Endothelial cell of umbilical vein (primary cell): ENCODE measurements at regions not wholly inside any gene's neighbourhood (a gene's known extent, or its start where the extent isn't known, plus 50 kb on each side); places are given as distances from the start of the nearest gene placed in this dataset.

Source experiments
- BruUV-seq: library from RNA; stranded (reverse); fragments of 400-500 nt; replicated peaks from 2 replicates; lab custom pipeline; 2021; lab: Mats Ljungman, UMichigan
- CTCF ChIA-PET: fragments of 300-600, 350-600 bp; sonication (Branson Sonifier 250); formaldehyde crosslinking; loops from one replicate; lab custom pipeline; 2021; ENCODE audit warnings: antibody characterized with exemption, inconsistent platforms; lab: Charles Lee
- POLR2A ChIA-PET: fragments of 300-600, 350-600 bp; sonication (Branson Sonifier 250); formaldehyde crosslinking; loops from one replicate; lab custom pipeline; 2021; ENCODE audit warnings: antibody characterized with exemption, inconsistent platforms; lab: Charles Lee
- DNase-seq: peaks from one replicate; pipeline ENCODE4 v3.0.0-alpha.2; 2011; ENCODE audit warnings: low read depth, low spot score
- FAIRE-seq: peaks from 2 replicates; lab custom pipeline; 2011; peaks lifted over from hg19 to GRCh38; lab: Jason Lieb, UNC
- H2AFZ ChIP-seq: 2 replicates; pipeline ENCODE4 v1.6.0; 2012; ENCODE audit warnings: low read depth, low read length, control low read depth, inconsistent platforms
- H3K27ac ChIP-seq: 2 replicates; pipeline ENCODE4 v1.5.1; 2011; ENCODE audit warnings: low read depth, mild to moderate bottlenecking, control low read depth, low read length, moderate library complexity; ENCODE audit not compliant: insufficient read depth
- H3K27me3 ChIP-seq, 2 experiments: 2 replicates each; pipeline versions ENCODE4 v1.6.0 to v1.6.1; 2011; ENCODE audit warnings: low read length in 2 of 2, mixed read lengths in 1 of 2; ENCODE audit not compliant: control insufficient read depth in 2 of 2, insufficient read depth in 2 of 2
- H3K36me3 ChIP-seq, 2 experiments: 2 replicates in 1 of 2; 3 replicates in 1 of 2; pipeline ENCODE4 v1.5.1; 2011; ENCODE audit warnings: low read length in 2 of 2, mild to moderate bottlenecking in 1 of 2, moderate library complexity in 1 of 2; ENCODE audit not compliant: control insufficient read depth in 2 of 2, insufficient read depth in 2 of 2; ENCODE audit errors: extremely low read depth in 1 of 2
- H3K4me1 ChIP-seq: 3 replicates; pipeline ENCODE4 v1.5.1; 2011; ENCODE audit warnings: mild to moderate bottlenecking, low read length; ENCODE audit not compliant: control insufficient read depth, insufficient read depth; ENCODE audit errors: extremely low read depth
- H3K4me2 ChIP-seq: 2 replicates; pipeline ENCODE4 v1.6.1; 2011; ENCODE audit warnings: low read length, control low read depth, mixed read lengths; ENCODE audit not compliant: insufficient read depth
- H3K4me3 ChIP-seq, 3 experiments: fragments of 200-600 bp in 1 of 3; sonication (generic), shearing (Covaris generic) in 1 of 3; replicated peaks in 1 of 3; 2 replicates each; pipeline ENCODE4 v1.5.1; 2011 to 2016; ENCODE audit warnings: control low read depth in 3 of 3, low read length in 3 of 3, mild to moderate bottlenecking in 2 of 3, inconsistent platforms in 1 of 3, low read depth in 1 of 3, moderate library complexity in 1 of 3; ENCODE audit not compliant: insufficient read depth in 1 of 3
- H3K79me2 ChIP-seq: 2 replicates; pipeline ENCODE4 v1.6.0; 2012; ENCODE audit warnings: low read length, inconsistent platforms; ENCODE audit not compliant: control insufficient read depth, insufficient read depth
- H3K9ac ChIP-seq: replicated peaks from 2 replicates; pipeline ENCODE3; 2011; ENCODE audit warnings: low read length, control low read depth; ENCODE audit not compliant: insufficient read depth; ENCODE audit errors: extremely low read depth
- H3K9me1 ChIP-seq: replicated peaks from 3 replicates; pipeline ENCODE4 v1.6.0; 2011; ENCODE audit warnings: mild to moderate bottlenecking, low read length; ENCODE audit not compliant: control insufficient read depth, insufficient read depth; ENCODE audit errors: extremely low read depth
- H3K9me3 ChIP-seq: replicated peaks from 2 replicates; pipeline ENCODE4 v1.5.1; 2012; ENCODE audit warnings: low read length, inconsistent platforms; ENCODE audit not compliant: control insufficient read depth, insufficient read depth
- H4K20me1 ChIP-seq: replicated peaks from 2 replicates; pipeline ENCODE3; 2011; ENCODE audit warnings: mild to moderate bottlenecking, low read length; ENCODE audit not compliant: control insufficient read depth, insufficient read depth; ENCODE audit errors: extremely low read depth
- EZH2 ChIP-seq: IDR thresholded peaks from 2 replicates; pipeline ENCODE4 v1.6.1; 2012; ENCODE audit warnings: borderline replicate concordance, low read depth, mild to moderate bottlenecking, moderate library complexity, low read length, inconsistent platforms; ENCODE audit not compliant: severe bottlenecking
- FOS ChIP-seq: IDR thresholded peaks from 2 replicates; pipeline ENCODE4 v1.6.1; 2011; ENCODE audit warnings: mild to moderate bottlenecking, low read length, moderate library complexity, borderline replicate concordance; ENCODE audit not compliant: insufficient read depth
- GATA2 ChIP-seq: IDR thresholded peaks from 2 replicates; pipeline ENCODE4 v1.7.0; 2011; ENCODE audit warnings: low read depth, mild to moderate bottlenecking, moderate library complexity, mixed read lengths, low read length; ENCODE audit not compliant: insufficient read length, insufficient read depth
- JUN ChIP-seq: IDR thresholded peaks from 2 replicates; pipeline ENCODE4 v1.6.1; 2011; ENCODE audit warnings: borderline replicate concordance, low read depth; ENCODE audit not compliant: insufficient read length, insufficient read depth
- MYC ChIP-seq: IDR thresholded peaks from one replicate; pipeline ENCODE4 v1.6.1; 2011; ENCODE audit warnings: mild to moderate bottlenecking, low read depth, low read length
- POLR2A ChIP-seq: IDR thresholded peaks from 2 replicates; pipeline ENCODE4 v1.6.1; 2012; ENCODE audit warnings: low read depth, mild to moderate bottlenecking, control low read depth, low read length
- POLR2AphosphoS5 ChIP-seq: IDR thresholded peaks from 2 replicates; pipeline ENCODE4 v1.6.1; 2012; ENCODE audit warnings: low read depth, mild to moderate bottlenecking, control low read depth, low read length, moderate library complexity; ENCODE audit not compliant: insufficient read depth
- dilution Hi-C: fragments of 300-500 bp; cut with MboI; formaldehyde crosslinking; loops from one replicate; pipeline ENCODE4 v1.15.0; 2019; ENCODE audit warnings: low sequenced_read_pairs; ENCODE audit not compliant: extremely low pct_ligation_motif_present
- intact Hi-C: fragments of 100-400 bp; cut with micrococcal nuclease; formaldehyde crosslinking; loops from one replicate; pipeline ENCODE4 v1.10.0; 2022
- TF ChIP-seq, protein P1 (sequence below): IDR thresholded peaks from 2 replicates; pipeline ENCODE4 v1.6.1; 2011; ENCODE audit not compliant: insufficient read depth, insufficient read length
- TF ChIP-seq, protein P2 (sequence below), 2 donors: IDR thresholded peaks; 1 replicate in 1 of 2; 2 replicates in 1 of 2; pipeline ENCODE4 v1.5.1; 2011; ENCODE audit warnings: low read length in 2 of 2, mild to moderate bottlenecking in 2 of 2, moderate library complexity in 2 of 2, control low read depth in 1 of 2, inconsistent platforms in 1 of 2, low read depth in 1 of 2; ENCODE audit not compliant: insufficient read depth in 1 of 2; ENCODE audit errors: extremely low read depth in 1 of 2

GRCh38 chr16:85202631-85203461 is 90.6 kb upstream of the CIBAR2 start:
- H2AFZ ChIP-seq = no peak overlapping the region
- dilution Hi-C loops (no loop called here), intact Hi-C loops (no loop called here)
- no peak for FAIRE-seq
- no TSS peak for BruUV-seq
- H4K20me1 ChIP-seq = no peaks in the 10 kb centered on the region
- H3K4me2 ChIP-seq = no peak overlapping the region
- CTCF ChIA-PET = interaction anchor here (0.9 to 1.1 kb wide), 2 partner anchors 29 to 88 kb away, joined by 3 read pairs; no protein-coding TSS in a partner anchor
- H3K9ac ChIP-seq = no peak overlapping the region
- TF ChIP-seq EZH2 = no peak
- TF ChIP-seq MYC = no peak
- TF ChIP-seq FOS = no peak
- no peak for TF ChIP-seq POLR2AphosphoS5
- TF ChIP-seq JUN = no peak
- TF ChIP-seq, protein P1, sequence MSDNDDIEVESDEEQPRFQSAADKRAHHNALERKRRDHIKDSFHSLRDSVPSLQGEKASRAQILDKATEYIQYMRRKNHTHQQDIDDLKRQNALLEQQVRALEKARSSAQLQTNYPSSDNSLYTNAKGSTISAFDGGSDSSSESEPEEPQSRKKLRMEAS = no peak
- no peak for TF ChIP-seq POLR2A
- TF ChIP-seq, protein P2, sequence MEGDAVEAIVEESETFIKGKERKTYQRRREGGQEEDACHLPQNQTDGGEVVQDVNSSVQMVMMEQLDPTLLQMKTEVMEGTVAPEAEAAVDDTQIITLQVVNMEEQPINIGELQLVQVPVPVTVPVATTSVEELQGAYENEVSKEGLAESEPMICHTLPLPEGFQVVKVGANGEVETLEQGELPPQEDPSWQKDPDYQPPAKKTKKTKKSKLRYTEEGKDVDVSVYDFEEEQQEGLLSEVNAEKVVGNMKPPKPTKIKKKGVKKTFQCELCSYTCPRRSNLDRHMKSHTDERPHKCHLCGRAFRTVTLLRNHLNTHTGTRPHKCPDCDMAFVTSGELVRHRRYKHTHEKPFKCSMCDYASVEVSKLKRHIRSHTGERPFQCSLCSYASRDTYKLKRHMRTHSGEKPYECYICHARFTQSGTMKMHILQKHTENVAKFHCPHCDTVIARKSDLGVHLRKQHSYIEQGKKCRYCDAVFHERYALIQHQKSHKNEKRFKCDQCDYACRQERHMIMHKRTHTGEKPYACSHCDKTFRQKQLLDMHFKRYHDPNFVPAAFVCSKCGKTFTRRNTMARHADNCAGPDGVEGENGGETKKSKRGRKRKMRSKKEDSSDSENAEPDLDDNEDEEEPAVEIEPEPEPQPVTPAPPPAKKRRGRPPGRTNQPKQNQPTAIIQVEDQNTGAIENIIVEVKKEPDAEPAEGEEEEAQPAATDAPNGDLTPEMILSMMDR (IDR thresholded peaks at IDR 0.05; ENCODE audit: extremely low read depth in 1 of 2, insufficient read depth in 1 of 2, low read depth in 1 of 2, low read length in 2 of 2) = no peak
- TF ChIP-seq GATA2 = no peak
- H3K27ac ChIP-seq = no peak overlapping the region
- H3K4me1 ChIP-seq = no peaks in the 10 kb centered on the region
- POLR2A ChIA-PET = no interaction called here
- H3K36me3 ChIP-seq = no peaks in the 10 kb centered on the region
- H3K9me3 ChIP-seq = no peaks in the 10 kb centered on the region
- no peaks in the 10 kb centered on the region for H3K79me2 ChIP-seq
- DNase-seq = no peak
- no peaks in the 10 kb centered on the region for H3K27me3 ChIP-seq
- H3K9me1 ChIP-seq = no peaks in the 10 kb centered on the region
- no peak overlapping the region for H3K4me3 ChIP-seq
